Naive thymus-derived CD4-positive, alpha-beta T cell (primary cell): ENCODE measurements at regions not wholly inside any gene's neighbourhood (a gene's known extent, or its start where the extent isn't known, plus 50 kb on each side); places are given as distances from the start of the nearest gene placed in this dataset.

ENCODE experiments used
- ATAC-seq: fragments of 150-1000 bp; cut with Tn5 transposase; 2 replicates; pipeline ENCODE4 v1.10.0; 2021; ENCODE audit warnings: mild to moderate bottlenecking, moderate library complexity
- CTCF ChIA-PET: fragments of 350-600 bp; sonication (Branson Sonifier 250); formaldehyde crosslinking; loops from one replicate; lab custom pipeline; 2021; ENCODE audit warnings: antibody characterized with exemption; lab: Charles Lee
- POLR2A ChIA-PET: fragments of 350-600 bp; sonication (Branson Sonifier 250); formaldehyde crosslinking; loops from one replicate; lab custom pipeline; 2021; ENCODE audit warnings: antibody characterized with exemption, inconsistent platforms; lab: Charles Lee
- DNase-seq, 9 donors: peaks; one replicate each; pipeline versions ENCODE4 v3.0.0 to v3.0.0-alpha.2; 2020 to 2022; ENCODE audit warnings: mixed read lengths in 1 of 9
- H3K27ac ChIP-seq: one replicate; pipeline ENCODE4 v1.7.0; 2013; ENCODE audit warnings: mild to moderate bottlenecking, low read depth, low read length, moderate library complexity
- H3K27me3 ChIP-seq, 2 donors: one replicate each; pipeline ENCODE4 v1.7.0; 2013; ENCODE audit warnings: low read length in 2 of 2, mild to moderate bottlenecking in 2 of 2, moderate library complexity in 2 of 2; ENCODE audit not compliant: control insufficient read depth in 2 of 2, insufficient read depth in 2 of 2
- H3K36me3 ChIP-seq, 3 experiments: 1 replicate in 2 of 3; 2 replicates in 1 of 3; pipeline ENCODE4 v1.7.0; 2013; ENCODE audit warnings: low read length in 3 of 3, mild to moderate bottlenecking in 3 of 3, moderate library complexity in 1 of 3; ENCODE audit not compliant: insufficient read depth in 3 of 3, control insufficient read depth in 2 of 3
- H3K4me1 ChIP-seq, 2 donors: one replicate each; pipeline ENCODE4 v1.7.0; 2013; ENCODE audit warnings: low read length in 2 of 2, mild to moderate bottlenecking in 2 of 2, moderate library complexity in 1 of 2; ENCODE audit not compliant: control insufficient read depth in 2 of 2, insufficient read depth in 2 of 2
- H3K4me3 ChIP-seq: 2 replicates; pipeline ENCODE4 v1.7.0; 2013; ENCODE audit warnings: mild to moderate bottlenecking, low read length
- H3K9me3 ChIP-seq, 3 experiments: 1 replicate in 2 of 3; 2 replicates in 1 of 3; pipeline ENCODE4 v1.7.0; 2013; ENCODE audit warnings: low read length in 3 of 3; ENCODE audit not compliant: control insufficient read depth in 2 of 3
- H3K27ac Mint-ChIP-seq, 9 donors: one replicate each; pipeline ENCODE4 v1.8.0; 2020 to 2022; ENCODE audit warnings: mixed read lengths in 9 of 9, mild to moderate bottlenecking in 8 of 9, moderate library complexity in 5 of 9, inconsistent platforms in 2 of 9
- H3K27me3 Mint-ChIP-seq, 5 donors: one replicate each; pipeline ENCODE4 v1.8.0; 2021 to 2022; ENCODE audit warnings: mixed read lengths in 5 of 5, mild to moderate bottlenecking in 1 of 5
- H3K36me3 Mint-ChIP-seq, 5 donors: one replicate each; pipeline ENCODE4 v1.8.0; 2020 to 2022; ENCODE audit warnings: mixed read lengths in 5 of 5, mild to moderate bottlenecking in 3 of 5, inconsistent platforms in 1 of 5
- H3K4me1 Mint-ChIP-seq, 7 donors: one replicate each; pipeline ENCODE4 v1.8.0; 2020 to 2022; ENCODE audit warnings: mixed read lengths in 7 of 7, mild to moderate bottlenecking in 3 of 7, inconsistent platforms in 1 of 7
- H3K4me3 Mint-ChIP-seq, 10 donors: one replicate each; pipeline ENCODE4 v1.8.0; 2020 to 2022; ENCODE audit warnings: mild to moderate bottlenecking in 10 of 10, mixed read lengths in 10 of 10, moderate library complexity in 6 of 10, inconsistent platforms in 2 of 10
- H3K9me3 Mint-ChIP-seq, 11 donors: one replicate each; pipeline ENCODE4 v1.8.0; 2020 to 2022; ENCODE audit warnings: mixed read lengths in 11 of 11, mild to moderate bottlenecking in 4 of 11, inconsistent platforms in 1 of 11, moderate library complexity in 1 of 11
- intact Hi-C, 2 donors: fragments of 100-400 bp; cut with micrococcal nuclease; formaldehyde crosslinking; loops; one replicate each; pipeline ENCODE4 v1.15.1; 2023

DNA sequence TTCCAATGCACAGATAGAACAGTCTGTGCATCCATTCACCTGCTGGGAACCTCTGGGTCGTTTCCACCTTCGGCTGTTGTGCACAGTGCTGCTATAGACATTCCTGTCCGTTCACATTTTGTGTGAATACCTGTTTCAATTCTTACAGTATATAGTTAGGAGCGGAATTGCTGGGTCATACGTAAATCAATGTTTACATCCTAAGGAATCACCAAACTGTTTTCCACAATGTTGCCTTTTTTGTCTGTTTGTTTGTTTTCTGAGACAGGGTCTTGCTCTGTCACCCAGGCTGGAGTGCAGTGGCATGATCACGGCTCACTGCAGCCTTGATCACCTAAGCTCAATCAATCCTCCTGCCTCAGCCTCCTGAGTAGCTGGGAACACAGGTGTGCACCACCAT, 158.3 kb downstream of the CRYBB2 start:
- CTCF ChIA-PET: no interaction called here
- H3K27ac ChIP-seq: no peak overlapping the region
- Mint-ChIP-seq H3K36me3 (peaks cover 0 to 48% (median 12%) of the 10 kb centered on the region in 5 donors), H3K4me3 (no peak overlapping the region), H3K9me3 (no peaks in the 10 kb centered on the region), H3K27ac (no peak overlapping the region), H3K27me3 (no peaks in the 10 kb centered on the region), H3K4me1 (peaks cover 0 to 11% (median 6%) of the 10 kb centered on the region in 7 donors)
- H3K27me3 ChIP-seq: no peaks in the 10 kb centered on the region
- POLR2A ChIA-PET: no interaction called here
- H3K4me3 ChIP-seq: no peak overlapping the region
- no peak for DNase-seq
- no peaks in the 10 kb centered on the region for H3K9me3 ChIP-seq
- intact Hi-C loops: no loop called here
- ATAC-seq: no peak
- H3K36me3 ChIP-seq: peaks cover 0 to 48% (median 0%) of the 10 kb centered on the region in 3 experiments
- no peaks in the 10 kb centered on the region for H3K4me1 ChIP-seq

DNA sequence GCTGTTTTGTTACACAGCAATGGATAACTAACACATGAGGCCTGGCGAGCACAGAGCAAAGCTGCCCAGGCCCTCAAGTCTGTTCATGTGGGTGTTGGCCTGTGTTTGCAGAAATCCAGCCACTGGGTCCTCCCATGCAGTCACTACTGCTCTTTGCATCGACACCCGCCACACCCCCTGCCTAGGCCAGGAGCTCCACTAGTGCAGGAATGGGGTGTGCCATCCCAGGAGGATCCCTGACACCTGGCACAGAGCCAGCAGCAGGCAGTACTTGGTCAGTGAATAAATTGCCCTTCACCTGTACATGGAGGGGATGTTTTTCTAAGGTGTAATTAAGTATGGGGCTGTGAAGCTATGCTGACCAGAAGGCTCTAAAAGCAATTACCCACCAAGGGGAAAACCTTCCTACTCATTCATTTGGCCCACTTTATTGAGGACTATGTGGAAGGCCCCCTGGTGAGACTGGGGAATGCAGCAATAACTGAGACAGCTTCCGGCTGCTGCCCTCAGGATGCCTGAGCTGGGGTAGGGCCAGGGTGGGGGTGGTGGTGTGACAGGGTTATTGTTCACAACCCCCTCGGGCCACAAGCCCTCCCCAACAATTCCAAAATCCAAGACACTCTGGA, 160.8 kb downstream of the CRYBB2 start:
- H3K4me3 ChIP-seq: no peak overlapping the region

DNA sequence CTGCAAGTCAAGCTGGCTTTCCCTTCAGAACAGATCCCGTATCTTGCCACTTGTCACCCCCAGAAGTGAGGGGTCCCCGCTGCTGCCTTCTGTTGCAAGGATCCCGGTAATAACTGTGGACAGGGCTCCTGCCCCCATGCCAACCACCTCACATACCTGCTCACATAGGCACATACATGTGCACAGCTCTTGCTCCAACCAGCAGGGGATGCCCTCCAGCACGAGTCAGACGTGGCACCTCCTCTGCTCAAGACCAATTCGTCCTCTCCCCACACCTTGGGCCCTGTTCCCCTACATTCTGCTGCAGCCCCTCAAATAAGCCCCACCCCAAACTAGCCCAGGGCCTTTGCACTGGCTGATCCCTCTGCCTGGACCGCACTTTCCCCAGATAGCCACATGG, 163.3 kb downstream of the CRYBB2 start:
- Mint-ChIP-seq H3K9me3 (no peaks in the 10 kb centered on the region), H3K36me3 (peaks cover 0 to 19% (median 5%) of the 10 kb centered on the region in 5 donors)

More for the DNA sequence above, 160.8 kb downstream of the CRYBB2 start:
- CTCF ChIA-PET: no interaction called here
- Mint-ChIP-seq H3K36me3 (peaks cover 0 to 35% (median 10%) of the 10 kb centered on the region in 5 donors), H3K9me3 (no peaks in the 10 kb centered on the region), H3K4me3 (no peak overlapping the region), H3K27me3 (no peaks in the 10 kb centered on the region), H3K4me1 (peaks cover 1 to 15% (median 10%) of the 10 kb centered on the region in 7 donors), H3K27ac (no peak overlapping the region)
- Histone ChIP-seq H3K36me3 (peaks cover 0 to 31% (median 0%) of the 10 kb centered on the region in 3 experiments), H3K27ac (no peak overlapping the region), H3K27me3 (no peaks in the 10 kb centered on the region), H3K9me3 (no peaks in the 10 kb centered on the region), H3K4me1 (no peaks in the 10 kb centered on the region)
- intact Hi-C loops: no loop called here
- DNase-seq (no peak), ATAC-seq (no peak)
- POLR2A ChIA-PET: no interaction called here

DNA sequence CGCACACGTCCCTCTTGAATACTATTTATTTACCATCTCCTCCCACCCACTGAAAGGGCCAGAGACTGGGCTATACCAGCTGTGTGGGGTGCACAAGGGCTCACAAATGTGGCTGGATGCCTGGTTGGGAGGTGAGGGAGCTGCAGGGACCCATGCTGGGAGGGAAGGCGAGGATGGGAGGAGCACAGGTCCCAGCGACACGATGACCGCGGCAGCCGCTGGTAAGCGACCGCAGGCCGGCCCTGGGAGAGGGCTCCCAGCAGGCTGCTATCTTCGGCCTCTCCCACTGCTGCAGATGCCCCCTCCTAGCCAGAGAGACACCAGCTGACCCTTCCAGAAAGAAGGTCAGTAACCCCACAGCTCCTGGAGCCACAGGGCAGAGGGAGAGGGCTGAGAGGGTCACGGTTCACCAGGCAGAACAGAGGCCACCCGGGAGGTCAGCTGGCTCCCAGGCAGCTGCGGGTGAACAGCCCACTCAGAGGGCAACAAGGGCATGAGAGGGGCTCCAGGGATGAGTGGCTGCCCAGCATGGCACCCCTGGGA, 163.9 kb downstream of the CRYBB2 start:
- POLR2A ChIA-PET: no interaction called here
- ATAC-seq (no peak), DNase-seq (no peak)
- no peak overlapping the region for H3K27ac ChIP-seq
- CTCF ChIA-PET: no interaction called here
- H3K4me1 Mint-ChIP-seq: peaks cover 29 to 46% (median 37%) of the 10 kb centered on the region in 7 donors
- H3K27me3 Mint-ChIP-seq: no peaks in the 10 kb centered on the region
- H3K36me3 ChIP-seq: peaks cover 0 to 26% (median 0%) of the 10 kb centered on the region in 3 experiments
- intact Hi-C loops: no loop called here
- peaks cover 13 to 22% of the 10 kb centered on the region in 2 donors for H3K4me1 ChIP-seq
- H3K4me3 ChIP-seq: no peak overlapping the region
- H3K9me3 Mint-ChIP-seq: no peaks in the 10 kb centered on the region
- H3K4me3 Mint-ChIP-seq: no peak overlapping the region
- no peaks in the 10 kb centered on the region for H3K27me3 ChIP-seq
- H3K9me3 ChIP-seq: no peaks in the 10 kb centered on the region
- peaks cover 0 to 19% (median 5%) of the 10 kb centered on the region in 5 donors for H3K36me3 Mint-ChIP-seq
- no peak overlapping the region for H3K27ac Mint-ChIP-seq

More for the DNA sequence above, 163.3 kb downstream of the CRYBB2 start:
- no peak for DNase-seq
- ChIA-PET CTCF (no interaction called here), POLR2A (no interaction called here)
- no peak for ATAC-seq
- Histone ChIP-seq H3K27ac (no peak overlapping the region), H3K27me3 (no peaks in the 10 kb centered on the region), H3K36me3 (peaks cover 0 to 27% (median 0%) of the 10 kb centered on the region in 3 experiments), H3K4me1 (peaks cover 13 to 21% of the 10 kb centered on the region in 2 donors), H3K4me3 (no peak overlapping the region), H3K9me3 (no peaks in the 10 kb centered on the region)
- Mint-ChIP-seq H3K4me1 (peaks cover 23 to 41% (median 32%) of the 10 kb centered on the region in 7 donors), H3K4me3 (no peak overlapping the region), H3K27ac (peak overlapping the region in 1 of 9 donors; percentile 25), H3K27me3 (no peaks in the 10 kb centered on the region)
- intact Hi-C loops: no loop called here

DNA sequence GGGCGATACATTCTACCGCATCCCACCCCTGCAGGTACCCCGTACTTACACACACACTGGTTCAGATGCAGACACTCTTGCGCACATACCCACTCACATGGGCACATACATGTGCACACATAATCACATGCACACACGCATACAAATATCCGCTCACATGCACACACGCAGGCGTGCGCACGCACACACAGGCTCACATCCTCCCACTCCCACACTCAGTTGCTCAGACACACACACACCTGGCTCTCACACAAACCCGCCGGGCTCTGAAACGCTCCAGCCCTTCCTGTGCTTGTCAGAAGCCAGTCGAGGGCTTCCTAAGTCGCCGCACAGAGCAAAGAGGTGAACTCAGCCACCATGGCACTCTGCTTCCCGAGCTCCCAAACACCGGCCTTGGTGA, 164.5 kb downstream of the CRYBB2 start:
- Histone ChIP-seq H3K36me3 (peaks cover 0 to 22% (median 0%) of the 10 kb centered on the region in 3 experiments), H3K27me3 (no peaks in the 10 kb centered on the region), H3K9me3 (no peaks in the 10 kb centered on the region), H3K4me1 (peaks cover 18 to 27% of the 10 kb centered on the region in 2 donors), H3K4me3 (no peak overlapping the region), H3K27ac (no peak overlapping the region)
- DNase-seq: peak in 1 of 9 donors; percentile 5
- peaks cover 34 to 52% (median 42%) of the 10 kb centered on the region in 7 donors for H3K4me1 Mint-ChIP-seq
- peaks cover 0 to 19% (median 5%) of the 10 kb centered on the region in 5 donors for H3K36me3 Mint-ChIP-seq
- intact Hi-C loops: no loop called here
- H3K9me3 Mint-ChIP-seq: no peaks in the 10 kb centered on the region
- no peak overlapping the region for H3K4me3 Mint-ChIP-seq
- H3K27me3 Mint-ChIP-seq: no peaks in the 10 kb centered on the region
- ChIA-PET CTCF (no interaction called here), POLR2A (no interaction called here)
- ATAC-seq: no peak
- H3K27ac Mint-ChIP-seq: peak overlapping the region in 1 of 9 donors; percentile 70

DNA sequence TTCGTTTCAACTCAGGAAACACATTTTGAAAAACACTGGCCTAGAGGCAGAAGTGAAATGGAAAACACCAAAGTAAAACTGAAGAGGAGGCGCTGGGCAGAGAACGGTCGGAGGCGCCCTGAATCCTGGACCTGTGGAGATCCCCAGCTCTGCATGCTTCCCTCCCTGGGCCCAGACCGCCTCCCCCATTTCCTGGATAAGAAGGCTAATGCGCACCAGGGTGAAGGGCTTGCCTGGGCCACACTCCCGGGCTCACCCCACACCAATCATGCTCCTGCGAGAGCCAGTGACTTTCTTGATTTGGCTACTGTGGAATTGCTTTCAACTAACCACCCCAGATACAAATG, 167.1 kb downstream of the CRYBB2 start:
- no peaks in the 10 kb centered on the region for H3K36me3 ChIP-seq
- intact Hi-C loops: no loop called here
- H3K4me1 Mint-ChIP-seq: peaks cover 46 to 70% (median 62%) of the 10 kb centered on the region in 7 donors
- peaks cover 0 to under 1% (median 0%) of the 10 kb centered on the region in 5 donors for H3K36me3 Mint-ChIP-seq
- peak overlapping the region in 8 of 10 donors; percentile 9 to 70 (median 44) for H3K4me3 Mint-ChIP-seq
- no peaks in the 10 kb centered on the region for H3K9me3 Mint-ChIP-seq
- no peak overlapping the region for H3K27ac ChIP-seq
- H3K4me3 ChIP-seq: no peak overlapping the region
- CTCF ChIA-PET: no interaction called here
- ATAC-seq: no peak
- H3K27ac Mint-ChIP-seq: peak overlapping the region in 3 of 9 donors; percentile 6 to 31 (median 28)
- H3K27me3 ChIP-seq: no peaks in the 10 kb centered on the region
- peaks cover 26 to 43% of the 10 kb centered on the region in 2 donors for H3K4me1 ChIP-seq
- POLR2A ChIA-PET: no interaction called here
- H3K9me3 ChIP-seq: no peaks in the 10 kb centered on the region
- no peaks in the 10 kb centered on the region for H3K27me3 Mint-ChIP-seq
- no peak for DNase-seq

DNA sequence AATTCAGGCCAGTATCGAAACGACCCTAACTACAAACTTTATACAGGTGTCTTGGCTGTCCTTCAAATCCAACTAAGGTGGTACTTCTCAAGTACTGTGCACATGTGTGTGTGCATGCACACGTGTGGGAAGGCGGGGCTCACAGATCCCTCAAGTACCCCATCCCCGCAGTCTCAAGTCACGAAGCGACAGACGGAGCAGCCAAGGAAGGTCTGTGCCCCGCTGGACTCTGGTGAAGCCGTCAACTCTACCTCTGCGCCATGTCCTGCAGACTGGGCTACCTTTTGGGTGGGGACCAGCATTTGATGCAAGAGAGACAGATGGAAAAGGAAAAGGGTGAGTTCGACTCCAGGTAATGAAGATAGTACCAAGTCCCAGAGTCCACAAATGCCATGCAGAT, 169.0 kb downstream of the CRYBB2 start:
- intact Hi-C loops: no loop called here
- Mint-ChIP-seq H3K4me1 (peaks cover 46 to 71% (median 63%) of the 10 kb centered on the region in 7 donors), H3K27me3 (no peaks in the 10 kb centered on the region), H3K27ac (peak overlapping the region in 3 of 9 donors; percentile 54 to 75 (median 56)), H3K9me3 (no peaks in the 10 kb centered on the region), H3K36me3 (no peaks in the 10 kb centered on the region), H3K4me3 (peak overlapping the region in 7 of 10 donors; percentile 25 to 68 (median 60))
- Histone ChIP-seq H3K9me3 (no peaks in the 10 kb centered on the region), H3K27ac (no peak overlapping the region), H3K36me3 (no peaks in the 10 kb centered on the region), H3K27me3 (no peaks in the 10 kb centered on the region), H3K4me1 (peaks cover 26 to 43% of the 10 kb centered on the region in 2 donors), H3K4me3 (no peak overlapping the region)
- ChIA-PET POLR2A (no interaction called here), CTCF (no interaction called here)
- DNase-seq (no peak), ATAC-seq (no peak)
